Brain microvascular endothelial cell (primary cell): ENCODE measurements at regions not wholly inside any gene's neighbourhood (a gene's known extent, or its start where the extent isn't known, plus 50 kb on each side); places are given as distances from the start of the nearest gene placed in this dataset.

ENCODE experiments used
- DNase-seq: peaks from one replicate; pipeline ENCODE4 v3.0.0-alpha.2; 2020
- H3K27ac ChIP-seq: fragments of 250-450 bp; sonication (Bioruptor Pico); 2 replicates; pipeline ENCODE4 v1.5.1; 2020; ENCODE audit warnings: mild to moderate bottlenecking, moderate library complexity
- H3K27me3 ChIP-seq: fragments of 250-450 bp; sonication (Bioruptor Pico); replicated peaks from 2 replicates; pipeline ENCODE4 v1.5.1; 2020; ENCODE audit warnings: mild to moderate bottlenecking
- H3K36me3 ChIP-seq: fragments of 250-450 bp; sonication (Bioruptor Pico); replicated peaks from 2 replicates; pipeline ENCODE4 v1.5.1; 2020; ENCODE audit warnings: mild to moderate bottlenecking
- H3K4me3 ChIP-seq: 2 replicates; pipeline ENCODE4 v1.5.1; 2011; ENCODE audit warnings: low read depth, mild to moderate bottlenecking, control low read depth, low read length, moderate library complexity
- in situ Hi-C: cut with HindIII; loops from 2 replicates; pipeline ENCODE4 v1.10.0; 2017; ENCODE audit warnings: low sequenced_read_pairs, low pct_ligation_motif_present
- TF ChIP-seq, protein P1 (sequence below): IDR thresholded peaks from 2 replicates; pipeline ENCODE4 v1.5.1; 2011; ENCODE audit warnings: low read depth, mild to moderate bottlenecking, moderate library complexity, low read length, control low read depth, inconsistent platforms; ENCODE audit errors: missing control alignments

GRCh38 chr15:81560405-81560804 is 186.4 kb upstream of the TMC3 start:
- no peak for DNase-seq
- Histone ChIP-seq H3K36me3 (no peaks in the 10 kb centered on the region), H3K27me3 (no peaks in the 10 kb centered on the region), H3K27ac (no peak overlapping the region), H3K4me3 (no peak overlapping the region)
- in situ Hi-C loops: no loop called here
- TF ChIP-seq, protein P1, sequence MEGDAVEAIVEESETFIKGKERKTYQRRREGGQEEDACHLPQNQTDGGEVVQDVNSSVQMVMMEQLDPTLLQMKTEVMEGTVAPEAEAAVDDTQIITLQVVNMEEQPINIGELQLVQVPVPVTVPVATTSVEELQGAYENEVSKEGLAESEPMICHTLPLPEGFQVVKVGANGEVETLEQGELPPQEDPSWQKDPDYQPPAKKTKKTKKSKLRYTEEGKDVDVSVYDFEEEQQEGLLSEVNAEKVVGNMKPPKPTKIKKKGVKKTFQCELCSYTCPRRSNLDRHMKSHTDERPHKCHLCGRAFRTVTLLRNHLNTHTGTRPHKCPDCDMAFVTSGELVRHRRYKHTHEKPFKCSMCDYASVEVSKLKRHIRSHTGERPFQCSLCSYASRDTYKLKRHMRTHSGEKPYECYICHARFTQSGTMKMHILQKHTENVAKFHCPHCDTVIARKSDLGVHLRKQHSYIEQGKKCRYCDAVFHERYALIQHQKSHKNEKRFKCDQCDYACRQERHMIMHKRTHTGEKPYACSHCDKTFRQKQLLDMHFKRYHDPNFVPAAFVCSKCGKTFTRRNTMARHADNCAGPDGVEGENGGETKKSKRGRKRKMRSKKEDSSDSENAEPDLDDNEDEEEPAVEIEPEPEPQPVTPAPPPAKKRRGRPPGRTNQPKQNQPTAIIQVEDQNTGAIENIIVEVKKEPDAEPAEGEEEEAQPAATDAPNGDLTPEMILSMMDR: no peak

DNA sequence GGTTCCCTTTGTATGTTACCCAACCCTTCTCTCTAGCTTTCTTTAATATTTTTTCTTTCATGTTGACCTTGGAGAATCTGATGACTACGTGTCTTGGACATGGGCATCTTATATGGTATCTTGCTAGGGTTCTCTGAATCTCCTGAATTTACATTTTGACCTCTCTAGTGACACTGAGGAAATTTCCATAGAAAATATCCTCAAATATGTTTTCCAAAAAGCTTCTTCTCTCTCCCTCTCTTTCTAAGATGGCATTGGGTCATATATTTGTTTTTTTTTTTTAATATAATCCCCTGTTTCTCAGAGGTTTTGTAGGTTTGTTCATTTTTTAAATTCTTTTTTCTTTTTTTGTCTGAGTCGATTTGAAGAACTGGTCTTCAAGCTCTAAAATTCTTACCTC is 184.0 kb upstream of the TMC3 start:
- no peak overlapping the region for H3K27ac ChIP-seq
- H3K36me3 ChIP-seq: no peaks in the 10 kb centered on the region
- no peak overlapping the region for H3K4me3 ChIP-seq
- TF ChIP-seq, protein P1: no peak
- H3K27me3 ChIP-seq: no peaks in the 10 kb centered on the region
- no peak for DNase-seq
- in situ Hi-C loops: no loop called here

DNA sequence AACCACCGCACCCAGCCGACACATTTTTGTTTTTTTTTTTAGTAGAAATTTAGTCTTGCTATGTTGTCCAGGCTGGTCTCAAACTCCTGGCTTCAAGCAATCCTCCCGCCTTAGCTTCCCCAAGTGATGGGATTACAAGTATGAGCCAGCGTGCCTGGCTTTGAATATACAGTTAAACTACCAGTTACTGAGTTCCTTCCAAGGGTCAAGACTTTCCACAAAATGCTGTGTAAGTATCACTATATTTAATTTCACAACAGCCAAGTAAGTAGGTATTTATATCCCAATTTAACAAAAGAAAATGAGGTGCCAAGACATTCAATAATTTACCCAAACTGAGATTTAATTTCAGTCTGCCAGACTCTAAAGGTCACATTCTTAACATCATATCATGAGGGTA is 181.3 kb upstream of the TMC3 start:
- Histone ChIP-seq H3K27me3 (no peaks in the 10 kb centered on the region), H3K27ac (no peak overlapping the region), H3K4me3 (no peak overlapping the region), H3K36me3 (no peaks in the 10 kb centered on the region)
- TF ChIP-seq, protein P1: no peak
- in situ Hi-C loops: no loop called here
- no peak for DNase-seq

DNA sequence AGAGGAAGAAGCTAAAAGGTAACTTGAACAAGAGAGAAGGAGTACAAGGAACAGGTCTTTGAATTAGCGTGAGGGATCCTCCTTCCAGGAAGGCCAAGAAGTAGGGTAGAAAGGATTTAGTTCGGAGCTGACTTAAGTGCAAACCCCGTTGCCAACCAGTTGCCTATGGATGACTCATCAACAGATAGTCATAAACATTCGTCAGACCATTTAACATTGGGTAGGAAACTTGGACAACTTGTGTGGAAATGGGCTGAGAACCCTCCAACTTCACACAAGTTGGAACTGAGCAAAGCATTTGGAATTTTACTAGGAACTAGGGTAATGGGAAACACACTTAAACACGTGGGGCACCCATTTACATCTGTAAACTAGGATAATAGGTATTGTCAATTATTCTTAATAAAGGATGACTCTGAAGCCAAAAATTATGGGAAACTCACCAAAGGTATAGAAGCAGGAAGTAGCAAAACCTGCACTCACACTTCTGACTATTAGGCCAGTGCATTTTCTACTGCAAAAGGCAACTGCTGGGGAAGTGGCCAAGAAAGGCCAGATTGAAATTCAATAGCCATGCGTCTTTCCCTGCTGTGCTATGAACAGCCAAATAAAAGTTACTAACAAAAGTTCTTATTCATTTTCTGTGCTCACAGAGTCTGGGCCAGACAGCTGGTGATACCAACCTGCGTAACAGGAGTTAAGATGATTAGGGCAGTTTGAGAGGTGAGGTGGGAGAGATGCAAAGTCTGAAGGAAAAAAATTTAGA is 174.5 kb upstream of the TMC3 start:
- H3K27ac ChIP-seq: no peak overlapping the region
- H3K36me3 ChIP-seq: no peaks in the 10 kb centered on the region
- TF ChIP-seq, protein P1: no peak
- H3K4me3 ChIP-seq: no peak overlapping the region
- no peak for DNase-seq
- in situ Hi-C loops: no loop called here
- no peaks in the 10 kb centered on the region for H3K27me3 ChIP-seq

DNA sequence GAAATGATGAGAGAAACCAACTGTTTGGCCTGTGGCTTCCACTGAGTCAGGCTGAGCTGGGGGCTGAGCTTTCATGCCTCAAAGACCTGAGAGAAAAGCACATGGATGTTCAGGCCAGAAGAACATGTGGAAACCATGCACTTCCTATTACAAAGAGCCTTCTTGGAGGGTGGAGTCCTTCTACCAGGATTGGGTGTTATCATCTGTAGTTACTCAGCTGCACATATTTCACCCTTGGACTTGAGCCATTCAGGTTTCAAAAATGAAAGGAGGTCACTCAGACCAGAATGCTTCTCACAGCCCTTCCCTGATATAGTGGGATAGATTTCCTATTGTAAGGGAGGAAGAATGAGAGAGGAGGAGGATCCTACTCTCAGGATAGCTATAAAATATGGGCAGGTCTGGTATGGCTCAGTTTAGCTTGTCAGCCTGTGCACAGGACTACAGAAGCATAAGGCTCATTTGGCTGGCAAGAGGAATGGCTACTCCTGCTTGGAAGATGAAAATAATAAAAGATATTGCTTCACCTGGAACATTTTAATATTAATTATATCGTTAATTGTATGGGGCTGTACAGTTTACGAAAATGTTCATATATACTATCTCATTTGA is 173.6 kb upstream of the TMC3 start:
- DNase-seq: no peak
- in situ Hi-C loops: no loop called here
- H3K36me3 ChIP-seq: no peaks in the 10 kb centered on the region

More for the DNA sequence above, 173.6 kb upstream of the TMC3 start:
- TF ChIP-seq, protein P1: no peak
- Histone ChIP-seq H3K27ac (no peak overlapping the region), H3K27me3 (no peaks in the 10 kb centered on the region), H3K4me3 (no peak overlapping the region)
